Fibroblast of skin of right quadriceps (primary cell): ENCODE measurements at regions not wholly inside any gene's neighbourhood (a gene's known extent, or its start where the extent isn't known, plus 50 kb on each side); places are given as distances from the start of the nearest gene placed in this dataset.
"Not testable (repeated sequence)": the region's sequence is repeated elsewhere in the genome, so short reads cannot be mapped to it uniquely, and the experiment has no call there.

ENCODE experiments used
- DNase-seq: peaks from one replicate; pipeline ENCODE4 v3.0.0-alpha.2; 2013

DNA sequence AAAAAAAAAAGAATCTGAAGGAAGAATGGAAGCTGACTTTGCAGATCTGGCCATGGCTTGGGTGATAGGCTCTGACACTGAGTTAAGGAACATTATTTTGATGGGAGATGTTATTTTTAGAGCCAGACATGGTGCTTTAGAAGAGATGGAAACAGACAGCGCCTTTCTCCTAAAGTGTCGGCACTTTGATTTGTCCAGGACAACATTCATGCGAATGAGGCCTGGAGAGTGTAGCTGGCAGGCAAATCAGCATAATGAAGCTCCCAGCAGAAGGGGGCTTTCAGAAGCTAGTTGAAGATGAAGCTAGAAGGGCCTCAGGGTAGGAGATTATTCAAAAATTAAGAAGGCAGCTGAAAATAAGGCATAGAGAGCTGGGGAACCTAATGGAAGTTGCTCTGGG lies 397.7 kb downstream of the RWDD3 start:
- no peak for DNase-seq

- no peak for DNase-seq
Measured at GRCh38 chr1:95635811-95636210, 401.8 kb downstream of the RWDD3 start.

- DNase-seq = no peak
Measured at GRCh38 chr1:95636897-95637296, 402.9 kb downstream of the RWDD3 start.

DNA sequence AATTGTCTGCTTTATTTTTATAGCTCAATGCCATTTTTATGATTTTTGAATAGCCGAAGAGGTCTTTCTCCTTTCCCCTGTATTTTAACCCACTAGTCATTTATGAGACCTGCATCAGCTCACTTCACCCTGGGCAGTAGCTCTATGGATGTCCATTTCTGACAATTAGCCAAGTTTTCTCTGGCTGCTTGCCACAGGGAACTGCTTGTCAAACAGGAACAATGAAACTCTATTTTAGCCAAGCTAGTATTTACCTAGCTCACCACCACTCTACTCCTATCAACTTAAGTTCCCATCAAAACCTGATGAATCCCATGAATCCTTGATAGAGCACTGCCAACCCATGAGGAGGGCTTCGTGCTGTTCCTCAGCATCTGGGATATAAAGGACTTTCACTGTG lies 406.7 kb downstream of the RWDD3 start:
- no peak for DNase-seq

DNA sequence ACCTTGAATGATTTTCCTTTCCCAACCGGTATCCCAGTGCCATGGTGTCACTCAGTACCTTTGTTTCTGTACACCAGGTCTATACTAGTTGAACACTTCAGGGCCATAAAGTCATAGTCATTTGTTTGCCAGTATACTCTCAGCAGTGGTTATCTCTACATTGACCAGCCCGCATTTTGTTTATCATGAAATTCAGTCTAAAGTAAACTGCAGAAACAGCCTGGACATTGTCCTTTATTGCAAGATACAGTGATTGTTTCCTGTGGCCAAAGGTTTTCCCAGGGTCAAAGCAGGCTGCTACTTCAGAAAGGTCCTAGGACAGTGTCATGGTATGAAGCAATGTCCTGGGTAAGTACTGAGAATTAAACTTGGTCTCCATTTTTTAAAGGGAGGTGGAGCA lies 407.4 kb downstream of the RWDD3 start:
- DNase-seq = no peak

- DNase-seq = no peak
Measured at GRCh38 chr1:95642035-95642434, 408.0 kb downstream of the RWDD3 start.

DNA sequence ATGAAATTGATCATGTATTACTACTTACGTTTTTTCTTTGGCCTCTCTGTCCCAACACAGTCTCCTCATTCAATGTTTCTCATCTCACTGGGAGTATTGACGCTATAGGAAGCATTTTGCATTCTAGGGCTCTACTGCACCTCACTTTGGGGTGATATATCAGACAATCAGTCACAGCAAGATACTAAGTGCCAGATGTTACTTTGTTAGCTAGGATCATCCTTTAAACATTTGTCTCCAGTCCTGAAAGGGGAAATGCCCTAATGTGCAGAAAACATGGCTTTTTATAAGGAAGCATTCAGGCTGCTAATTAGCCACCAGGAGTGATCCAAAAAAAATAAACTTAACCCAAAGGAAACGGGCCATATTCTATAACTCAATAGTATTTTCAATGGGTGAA lies 409.1 kb downstream of the RWDD3 start:
- DNase-seq = no peak

DNA sequence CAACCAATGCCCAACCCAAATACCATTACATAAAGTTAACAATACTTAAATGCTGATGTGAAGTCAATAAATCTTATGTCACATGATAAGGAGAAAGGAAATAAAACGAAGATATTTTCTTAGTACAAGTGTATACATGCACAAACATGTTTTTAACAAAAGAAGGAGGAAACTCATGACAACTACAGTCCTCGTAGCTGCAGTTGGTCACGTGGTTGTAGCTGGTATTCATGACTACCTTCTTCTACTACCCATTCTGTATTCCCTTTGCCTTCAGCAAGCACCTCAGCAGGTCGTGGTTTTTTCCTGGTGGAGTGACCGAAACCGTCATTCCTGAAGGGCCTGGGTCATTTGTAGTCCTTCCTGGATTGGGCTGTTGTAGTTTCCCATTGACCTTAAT lies 411.1 kb downstream of the RWDD3 start:
- not testable (repeated sequence) for DNase-seq

DNA sequence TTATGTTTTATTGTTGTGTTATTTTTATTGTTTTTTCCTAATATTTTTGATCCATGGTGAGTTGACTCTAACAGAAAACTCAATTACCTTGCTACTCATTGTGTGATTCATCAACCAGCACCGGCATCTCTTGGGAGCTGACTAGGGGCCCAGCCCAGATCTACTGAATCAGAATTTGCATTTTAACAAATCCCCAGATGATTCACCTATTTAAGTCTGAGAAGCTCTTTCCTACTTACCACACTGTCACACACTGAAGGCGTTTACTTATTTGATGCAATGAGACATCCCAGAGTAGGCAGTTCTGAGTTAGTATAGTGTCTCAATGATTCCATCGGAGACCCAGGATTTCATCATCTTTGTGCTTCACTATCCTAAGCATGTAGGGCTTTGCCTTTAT lies 416.6 kb downstream of the RWDD3 start:
- DNase-seq = peak; percentile 25

DNA sequence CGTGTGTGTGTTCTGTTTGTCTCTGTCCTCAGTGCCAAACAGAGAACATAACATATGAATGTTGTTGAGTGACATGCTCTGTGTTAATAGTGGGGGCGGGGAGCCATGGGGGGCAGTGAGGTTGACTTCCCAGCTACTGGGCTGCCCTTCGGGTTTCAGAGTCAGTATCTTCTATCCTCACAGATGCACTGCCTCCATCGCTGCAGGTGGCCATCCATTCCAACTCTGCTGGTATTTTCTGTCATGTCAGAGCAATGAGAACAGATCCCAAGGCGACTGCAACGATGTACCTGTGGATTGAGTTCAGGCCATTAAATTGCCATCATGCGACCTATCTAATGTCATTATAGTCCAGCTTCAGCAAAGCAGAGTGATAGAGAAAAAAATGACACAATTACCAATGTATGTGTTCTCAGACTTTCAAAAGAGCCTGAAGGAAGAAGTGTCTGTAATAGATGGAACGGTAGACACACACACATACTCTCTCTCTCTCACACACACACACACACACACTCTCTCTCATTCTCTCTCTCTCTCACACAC lies 418.5 kb downstream of the RWDD3 start:
- no peak for DNase-seq

DNA sequence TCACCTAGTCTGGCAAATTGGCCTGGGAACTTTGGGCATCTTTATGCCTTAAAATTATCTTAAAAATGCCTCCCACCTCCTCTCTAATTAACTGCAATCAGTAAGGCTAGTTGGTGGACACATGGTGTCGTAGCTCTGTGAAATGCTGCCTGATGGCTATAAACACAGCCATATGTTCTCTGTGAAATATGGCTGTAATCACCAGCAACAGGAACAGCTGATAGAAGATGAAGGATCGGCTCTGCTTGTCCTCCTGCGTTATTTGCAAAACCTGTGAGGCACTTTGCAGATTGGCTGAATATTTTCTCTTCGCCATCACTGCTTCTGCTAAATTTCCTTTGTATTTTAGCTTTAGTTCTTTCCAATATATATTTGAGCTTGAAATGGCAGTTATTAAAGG lies 419.6 kb downstream of the RWDD3 start:
- no peak for DNase-seq

DNA sequence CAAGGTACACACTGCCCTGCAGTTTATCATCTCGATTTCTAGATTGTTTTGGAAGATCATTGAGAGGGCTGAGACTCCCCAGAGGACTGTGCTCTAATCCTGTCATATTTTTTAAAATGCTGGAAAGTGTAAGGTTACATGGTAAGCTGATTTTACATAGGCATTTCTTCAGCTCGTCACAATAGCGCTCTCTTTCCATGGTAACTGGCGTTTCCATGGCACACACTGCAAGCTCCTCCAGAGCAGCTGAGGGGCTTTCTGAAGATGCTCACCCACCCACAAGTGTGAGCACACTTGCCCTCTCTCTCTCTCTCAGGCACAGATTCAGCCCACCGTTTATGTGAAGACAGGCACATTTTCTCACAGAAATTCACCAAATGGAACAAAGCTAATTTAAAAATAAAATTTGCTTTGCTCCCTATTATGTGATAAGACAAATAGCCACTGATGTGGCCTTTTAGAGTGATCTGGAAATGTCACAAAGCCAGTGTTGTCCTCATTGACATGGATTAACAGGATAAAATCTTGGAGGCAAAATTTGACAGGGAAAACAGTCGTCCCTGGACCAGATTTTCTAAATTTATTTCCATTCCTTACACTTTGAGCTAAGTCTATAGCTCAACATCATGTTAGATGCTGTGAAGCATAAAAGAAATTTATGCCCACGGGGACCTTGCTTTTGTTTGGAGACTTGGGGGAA lies 421.5 kb downstream of the RWDD3 start:
- DNase-seq = no peak

DNA sequence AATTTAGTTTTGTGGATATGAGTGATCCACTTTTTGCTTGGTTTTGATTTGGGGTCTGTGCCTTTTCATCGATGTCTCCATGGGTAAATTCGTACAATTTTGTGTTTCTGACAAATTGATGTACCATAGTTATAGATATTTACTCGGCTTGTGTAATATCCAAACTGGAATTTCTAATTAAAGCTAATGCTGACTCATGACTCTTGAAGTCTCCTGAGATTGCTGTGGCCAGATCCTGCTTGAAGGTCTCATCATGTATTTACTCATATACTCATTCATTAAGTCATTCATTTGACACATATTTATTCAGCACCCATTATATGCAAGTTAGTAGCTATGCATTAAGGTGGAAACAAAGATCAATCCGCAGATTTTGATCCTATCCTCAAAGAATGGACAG lies 423.2 kb downstream of the RWDD3 start:
- DNase-seq = no peak

- DNase-seq = no peak
Measured at GRCh38 chr1:95659166-95659565, 425.2 kb downstream of the RWDD3 start.

DNA sequence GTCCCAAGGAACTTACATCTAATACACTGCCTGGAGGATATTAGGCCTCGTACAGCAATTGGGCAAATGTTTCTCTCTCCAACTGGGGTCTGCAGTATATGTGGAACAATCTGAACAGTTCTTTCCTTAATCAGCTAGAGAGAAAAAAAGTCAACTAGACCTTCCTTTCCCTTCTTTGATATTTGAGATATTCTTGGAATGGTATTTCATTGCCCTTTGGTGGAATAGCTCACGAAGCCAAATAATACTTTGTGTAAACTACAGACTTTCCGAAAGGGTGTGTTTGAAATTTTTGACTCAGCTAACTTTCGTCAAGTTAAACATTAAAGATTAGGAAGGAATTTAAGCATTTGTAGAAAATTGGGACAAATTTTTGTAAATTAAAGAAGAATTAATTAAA lies 425.6 kb downstream of the RWDD3 start:
- no peak for DNase-seq

- no peak for DNase-seq
Measured at GRCh38 chr1:95660736-95661135, 426.7 kb downstream of the RWDD3 start.

- not testable (repeated sequence) for DNase-seq
Measured at GRCh38 chr1:95663530-95663929, 429.5 kb downstream of the RWDD3 start.

GRCh38 chr1:95668165-95668564 lies 434.2 kb downstream of the RWDD3 start:
- DNase-seq = no peak

DNA sequence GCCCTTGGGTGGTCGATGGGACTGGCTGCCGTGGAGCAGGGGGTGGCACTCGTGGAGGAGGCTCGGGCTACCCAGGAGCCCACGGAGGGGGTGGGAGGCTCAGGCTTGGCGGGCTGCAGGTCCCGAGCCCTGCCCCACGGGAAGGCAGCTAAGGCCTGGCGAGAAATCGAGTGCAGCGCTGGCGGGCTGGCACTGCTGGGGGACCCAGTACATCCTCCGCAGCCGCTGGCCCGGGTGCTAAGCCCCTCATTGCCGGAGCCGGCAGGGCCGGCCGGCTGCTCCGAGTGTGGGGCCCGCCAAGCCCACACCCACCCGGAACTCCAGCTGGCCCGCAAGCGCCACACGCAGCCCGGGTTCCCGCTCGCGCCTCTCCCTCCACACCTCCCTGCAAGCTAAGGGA lies 435.6 kb downstream of the RWDD3 start:
- DNase-seq = not testable (repeated sequence)

DNA sequence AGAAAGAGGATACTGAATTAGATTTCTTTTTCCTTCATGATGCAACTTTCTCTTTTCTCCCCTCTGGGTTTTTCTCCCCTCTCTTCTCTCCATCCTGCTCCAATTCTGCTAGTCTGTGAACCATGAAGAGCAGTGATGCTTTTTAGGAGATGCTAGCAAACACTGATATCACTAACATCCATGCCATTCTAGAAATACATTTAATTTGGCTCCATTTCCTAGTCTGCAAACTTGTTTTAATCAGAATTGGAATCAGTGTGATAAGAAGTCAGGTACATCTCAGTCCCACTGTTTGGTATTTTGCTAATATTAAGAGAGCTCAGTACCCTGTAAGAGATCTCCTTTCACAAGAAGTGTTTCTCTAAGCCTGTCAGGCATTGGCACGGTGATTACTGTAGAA lies 437.1 kb downstream of the RWDD3 start:
- no peak for DNase-seq

DNA sequence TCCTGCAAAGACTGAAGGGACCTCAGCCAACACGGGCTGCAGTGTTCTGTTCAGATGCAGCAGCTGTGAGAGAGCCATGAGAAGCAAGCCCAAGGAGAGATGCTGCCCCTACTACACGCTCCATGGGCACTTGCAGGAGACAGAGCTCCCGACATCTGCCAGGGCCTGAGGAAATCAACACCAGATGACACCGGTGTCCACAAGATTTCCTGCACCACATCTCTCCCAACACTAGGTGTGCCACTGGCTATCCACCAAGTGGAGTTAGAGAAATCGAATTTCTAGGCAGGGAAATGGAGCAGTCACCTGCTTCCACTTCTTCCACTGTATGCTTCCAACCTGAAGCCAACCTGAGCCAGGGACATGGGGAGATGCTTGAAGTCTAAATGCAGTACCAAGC lies 445.3 kb downstream of the RWDD3 start:
- DNase-seq = no peak

GRCh38 chr1:95685081-95685480 lies 451.1 kb downstream of the RWDD3 start:
- no peak for DNase-seq

DNA sequence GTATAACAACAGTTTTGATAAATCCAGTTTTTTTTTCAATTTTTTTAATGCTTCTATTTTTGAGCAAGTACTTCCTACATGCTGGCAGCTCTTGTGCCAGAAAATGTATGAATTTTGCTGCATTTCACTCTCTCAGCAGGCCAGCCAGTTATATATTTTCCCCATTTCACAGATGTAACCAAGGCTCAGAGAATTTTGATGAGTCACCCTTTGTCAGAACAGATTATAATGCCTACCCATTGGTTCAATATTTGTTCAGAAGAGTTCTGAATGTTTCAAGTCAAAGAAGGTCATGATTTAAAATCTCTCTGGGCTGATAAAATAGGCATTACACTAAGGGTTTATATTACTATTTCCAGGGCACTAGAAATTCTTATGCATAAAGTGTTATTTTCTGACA lies 452.2 kb downstream of the RWDD3 start:
- no peak for DNase-seq

GRCh38 chr1:95699149-95699953 lies 465.3 kb downstream of the RWDD3 start:
- no peak for DNase-seq
